ENCODE measurements at regions not wholly inside any gene's neighbourhood (a gene's known extent, or its start where the extent isn't known, plus 50 kb on each side); places are given as distances from the start of the nearest gene placed in this dataset.

- TF ChIP-seq CTCF (conservative IDR thresholded peaks at IDR 0.05; ENCODE audit: control insufficient read depth, insufficient read depth, low read depth, low read length) = no peak
- H3K4me3 ChIP-seq (ENCODE audit: control insufficient read depth, low read depth, low read length) = no peak overlapping the region
- DNase-seq (ENCODE audit: low read depth) = peak; percentile 35
Measured at GRCh38 chr6:134720353-134721059, 229.4 kb downstream of the ALDH8A1 start.

GRCh38 chr6:134719911-134720310 lies 230.0 kb downstream of the ALDH8A1 start:
- TF ChIP-seq CTCF (conservative IDR thresholded peaks at IDR 0.05; ENCODE audit: control insufficient read depth, insufficient read depth, low read depth, low read length) = no peak
- no peak overlapping the region for H3K4me3 ChIP-seq (ENCODE audit: control insufficient read depth, low read depth, low read length)

GRCh38 chr6:134719286-134719685 lies 230.6 kb downstream of the ALDH8A1 start:
- TF ChIP-seq CTCF (conservative IDR thresholded peaks at IDR 0.05; ENCODE audit: control insufficient read depth, insufficient read depth, low read depth, low read length) = no peak
- no peak for DNase-seq (ENCODE audit: low read depth)
- H3K4me3 ChIP-seq (ENCODE audit: control insufficient read depth, low read depth, low read length) = no peak overlapping the region

More at GRCh38 chr6:134719911-134720310, 230.0 kb downstream of the ALDH8A1 start:
- DNase-seq (ENCODE audit: low read depth) = no peak

- peak; percentile 74 for DNase-seq (ENCODE audit: low read depth)
- no peak for TF ChIP-seq CTCF (conservative IDR thresholded peaks at IDR 0.05; ENCODE audit: control insufficient read depth, insufficient read depth, low read depth, low read length)
- H3K4me3 ChIP-seq (ENCODE audit: control insufficient read depth, low read depth, low read length) = no peak overlapping the region
Measured at GRCh38 chr6:134714679-134715078, 235.2 kb downstream of the ALDH8A1 start.

- H3K4me3 ChIP-seq (ENCODE audit: control insufficient read depth, low read depth, low read length) = no peak overlapping the region
- no peak for TF ChIP-seq CTCF (conservative IDR thresholded peaks at IDR 0.05; ENCODE audit: control insufficient read depth, insufficient read depth, low read depth, low read length)
- DNase-seq (ENCODE audit: low read depth) = no peak
Measured at GRCh38 chr6:134714113-134714512, 235.8 kb downstream of the ALDH8A1 start.

- no peak for DNase-seq (ENCODE audit: low read depth)
- H3K4me3 ChIP-seq (ENCODE audit: control insufficient read depth, low read depth, low read length) = no peak overlapping the region
- no peak for TF ChIP-seq CTCF (conservative IDR thresholded peaks at IDR 0.05; ENCODE audit: control insufficient read depth, insufficient read depth, low read depth, low read length)
Measured at GRCh38 chr6:134712311-134712710, 237.6 kb downstream of the ALDH8A1 start.

Measured in fibroblast of mammary gland (primary cell).